Esophagus muscularis mucosa (tissue), 4 donors: ENCODE measurements at regions not wholly inside any gene's neighbourhood (a gene's known extent, or its start where the extent isn't known, plus 50 kb on each side); places are given as distances from the start of the nearest gene placed in this dataset.

Source experiments
- DNase-seq: peaks from one replicate; pipeline ENCODE4 v3.0.0-alpha.2; 2017; ENCODE audit errors: extremely low spot score
- H3K27ac ChIP-seq, 4 donors: fragments of 200-600 bp; sonication (generic); replicated peaks in 1 of 4; 1 replicate in 3 of 4; 2 replicates in 1 of 4; pipeline ENCODE4 v1.5.1; 2016 to 2019; ENCODE audit warnings: mild to moderate bottlenecking in 1 of 4
- H3K27me3 ChIP-seq, 4 donors: fragments of 200-600 bp; sonication (generic); one replicate each; pipeline versions ENCODE4 v1.5.1 to v1.6.0; 2016 to 2019
- H3K36me3 ChIP-seq, 4 donors: fragments of 200-600 bp; sonication (generic); one replicate each; pipeline ENCODE4 v1.5.1; 2016 to 2019
- H3K4me1 ChIP-seq, 4 donors: fragments of 200-600 bp; sonication (generic); one replicate each; pipeline ENCODE4 v1.5.1; 2016 to 2019
- H3K4me3 ChIP-seq, 4 donors: fragments of 200-600 bp; sonication (generic); 1 replicate in 2 of 4; 2 replicates in 2 of 4; pipeline ENCODE4 v1.5.1; 2016 to 2019; ENCODE audit warnings: mild to moderate bottlenecking in 4 of 4, moderate library complexity in 1 of 4
- H3K9me3 ChIP-seq, 4 donors: fragments of 200-600 bp; sonication (generic); 1 replicate in 3 of 4; 2 replicates in 1 of 4; pipeline ENCODE4 v1.5.1; 2016 to 2019
- CTCF ChIP-seq, 3 experiments: fragments of 200-600 bp in 2 of 3; fragments of 450-650 bp in 1 of 3; sonication (generic) in 2 of 3; IDR thresholded peaks; one replicate each; pipeline ENCODE4 v1.5.1; 2017 to 2019; ENCODE audit warnings: antibody characterized with exemption in 3 of 3, mild to moderate bottlenecking in 2 of 3, moderate library complexity in 1 of 3
- EP300 ChIP-seq: sonication (generic); formaldehyde crosslinking; IDR thresholded peaks from one replicate; pipeline ENCODE4 v1.6.1; 2017; ENCODE audit warnings: antibody characterized with exemption
- POLR2A ChIP-seq: fragments of 450-650 bp; IDR thresholded peaks from one replicate; pipeline ENCODE4 v1.6.1; 2017; ENCODE audit warnings: antibody characterized with exemption, moderate library complexity, mild to moderate bottlenecking, low read depth
- POLR2AphosphoS5 ChIP-seq, 2 donors: sonication (generic); formaldehyde crosslinking; IDR thresholded peaks; one replicate each; pipeline ENCODE4 v1.6.1; 2017; ENCODE audit warnings: antibody characterized with exemption in 2 of 2
- WGBS: methylation state at CpG from one replicate; pipeline ENCODE4 v1.1.5; 2018; 5-methylcytosine and 5-hydroxymethylcytosine counted together
- intact Hi-C: fragments of 100-400 bp; cut with DNase I; formaldehyde crosslinking; loops from one replicate; pipeline ENCODE4 v1.15.1; 2023

- Histone ChIP-seq H3K27me3 (no peaks in the 10 kb centered on the region), H3K4me1 (no peaks in the 10 kb centered on the region), H3K36me3 (peaks cover 0 to 5% (median 0%) of the 10 kb centered on the region in 4 donors), H3K27ac (no peak overlapping the region), H3K4me3 (no peak overlapping the region), H3K9me3 (no peaks in the 10 kb centered on the region)
- WGBS, result 85% methylated on average over 19 of the region's 19 CpGs
- intact Hi-C loops, result no loop called here
- no peak for DNase-seq
- TF ChIP-seq EP300 (no peak), POLR2A (no peak), POLR2AphosphoS5 (IDR thresholded peaks at IDR 0.05) (no peak), CTCF (IDR thresholded peaks at IDR 0.05) (no peak)
These were observed 169.6 kb upstream of the GMDS start for GRCh38 chr6:2414885-2415547.

GRCh38 chr6:2412731-2413130, 167.3 kb upstream of the GMDS start:
- intact Hi-C loops, result no loop called here
- Histone ChIP-seq H3K27me3 (no peaks in the 10 kb centered on the region), H3K4me3 (no peak overlapping the region), H3K27ac (no peak overlapping the region), H3K36me3 (peaks cover 0 to 5% (median 0%) of the 10 kb centered on the region in 4 donors), H3K9me3 (no peaks in the 10 kb centered on the region), H3K4me1 (no peaks in the 10 kb centered on the region)
- WGBS, result 62% methylated on average over 4 of the region's 4 CpGs
- TF ChIP-seq EP300 (no peak), POLR2A (no peak), POLR2AphosphoS5 (IDR thresholded peaks at IDR 0.05) (no peak), CTCF (IDR thresholded peaks at IDR 0.05) (no peak)
- DNase-seq, result no peak

- TF ChIP-seq EP300 (no peak), CTCF (IDR thresholded peaks at IDR 0.05) (no peak), POLR2AphosphoS5 (IDR thresholded peaks at IDR 0.05) (no peak), POLR2A (no peak)
- no peak overlapping the region for H3K4me3 ChIP-seq
- no peaks in the 10 kb centered on the region for H3K27me3 ChIP-seq
- no peak overlapping the region for H3K27ac ChIP-seq
- no peaks in the 10 kb centered on the region for H3K4me1 ChIP-seq
- no peaks in the 10 kb centered on the region for H3K9me3 ChIP-seq
- intact Hi-C loops, result no loop called here
- peaks cover 0 to 5% (median 0%) of the 10 kb centered on the region in 4 donors for H3K36me3 ChIP-seq
- WGBS, result 86% methylated on average over 7 of the region's 7 CpGs
- DNase-seq, result no peak
These were observed 165.4 kb upstream of the GMDS start for GRCh38 chr6:2410656-2411380.

GRCh38 chr6:2407525-2407924, 162.1 kb upstream of the GMDS start:
- H3K27me3 ChIP-seq, result no peaks in the 10 kb centered on the region
- intact Hi-C loops, result no loop called here
- peaks cover 0 to 3% (median 0%) of the 10 kb centered on the region in 4 donors for H3K36me3 ChIP-seq
- H3K27ac ChIP-seq, result no peak overlapping the region
- no peak for DNase-seq
- H3K4me1 ChIP-seq, result no peaks in the 10 kb centered on the region
- TF ChIP-seq POLR2A (no peak), CTCF (IDR thresholded peaks at IDR 0.05) (no peak), EP300 (no peak), POLR2AphosphoS5 (IDR thresholded peaks at IDR 0.05) (no peak)
- H3K4me3 ChIP-seq, result no peak overlapping the region
- H3K9me3 ChIP-seq, result no peaks in the 10 kb centered on the region
